BE2C (cell line): ENCODE measurements at regions not wholly inside any gene's neighbourhood (a gene's known extent, or its start where the extent isn't known, plus 50 kb on each side); places are given as distances from the start of the nearest gene placed in this dataset.

ENCODE experiments used
- DNase-seq: peaks from one replicate; pipeline ENCODE4 v3.0.0-alpha.2; 2020
- H3K27me3 ChIP-seq: fragments of 250-450 bp; sonication (Bioruptor Pico); 2 replicates; pipeline ENCODE4 v1.5.1; 2020; ENCODE audit warnings: mild to moderate bottlenecking
- H3K36me3 ChIP-seq: fragments of 250-450 bp; sonication (Bioruptor Pico); 2 replicates; pipeline ENCODE4 v1.5.1; 2020; ENCODE audit warnings: mild to moderate bottlenecking
- H3K4me1 ChIP-seq: fragments of 250-450 bp; sonication (Bioruptor Pico); 2 replicates; pipeline ENCODE4 v1.5.1; 2020
- H3K4me3 ChIP-seq: 2 replicates; pipeline ENCODE4 v1.5.1; 2011; ENCODE audit warnings: low read depth, low read length
- H3K9me3 ChIP-seq: fragments of 250-450 bp; sonication (Bioruptor Pico); 2 replicates; pipeline ENCODE4 v1.5.1; 2020
- TF ChIP-seq, protein P1 (sequence below): IDR thresholded peaks from 2 replicates; pipeline ENCODE4 v1.5.1; 2012; ENCODE audit warnings: mild to moderate bottlenecking, low read depth, low read length

DNA sequence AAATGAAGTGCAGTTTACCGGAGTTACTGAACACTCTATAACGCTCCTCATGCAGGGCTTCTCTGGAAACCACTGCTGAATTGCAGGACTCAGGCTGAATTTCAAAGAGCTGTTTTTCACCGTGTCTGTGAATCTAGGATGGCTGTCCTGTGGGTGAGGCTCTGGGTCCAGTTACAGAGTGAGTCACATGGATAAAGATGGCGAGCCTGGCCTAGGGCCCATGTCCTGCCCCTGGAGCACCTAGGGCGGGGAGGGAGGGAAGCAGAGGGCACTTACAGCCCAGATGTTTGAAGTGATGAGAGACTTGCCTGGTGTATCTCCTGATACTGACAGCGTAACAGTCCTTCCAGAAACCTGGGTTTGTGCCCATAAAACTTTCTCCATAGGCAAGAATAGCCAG is 583.0 kb downstream of the IRS1 start:
- no peak for DNase-seq
- TF ChIP-seq, protein P1, sequence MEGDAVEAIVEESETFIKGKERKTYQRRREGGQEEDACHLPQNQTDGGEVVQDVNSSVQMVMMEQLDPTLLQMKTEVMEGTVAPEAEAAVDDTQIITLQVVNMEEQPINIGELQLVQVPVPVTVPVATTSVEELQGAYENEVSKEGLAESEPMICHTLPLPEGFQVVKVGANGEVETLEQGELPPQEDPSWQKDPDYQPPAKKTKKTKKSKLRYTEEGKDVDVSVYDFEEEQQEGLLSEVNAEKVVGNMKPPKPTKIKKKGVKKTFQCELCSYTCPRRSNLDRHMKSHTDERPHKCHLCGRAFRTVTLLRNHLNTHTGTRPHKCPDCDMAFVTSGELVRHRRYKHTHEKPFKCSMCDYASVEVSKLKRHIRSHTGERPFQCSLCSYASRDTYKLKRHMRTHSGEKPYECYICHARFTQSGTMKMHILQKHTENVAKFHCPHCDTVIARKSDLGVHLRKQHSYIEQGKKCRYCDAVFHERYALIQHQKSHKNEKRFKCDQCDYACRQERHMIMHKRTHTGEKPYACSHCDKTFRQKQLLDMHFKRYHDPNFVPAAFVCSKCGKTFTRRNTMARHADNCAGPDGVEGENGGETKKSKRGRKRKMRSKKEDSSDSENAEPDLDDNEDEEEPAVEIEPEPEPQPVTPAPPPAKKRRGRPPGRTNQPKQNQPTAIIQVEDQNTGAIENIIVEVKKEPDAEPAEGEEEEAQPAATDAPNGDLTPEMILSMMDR = no peak

DNA sequence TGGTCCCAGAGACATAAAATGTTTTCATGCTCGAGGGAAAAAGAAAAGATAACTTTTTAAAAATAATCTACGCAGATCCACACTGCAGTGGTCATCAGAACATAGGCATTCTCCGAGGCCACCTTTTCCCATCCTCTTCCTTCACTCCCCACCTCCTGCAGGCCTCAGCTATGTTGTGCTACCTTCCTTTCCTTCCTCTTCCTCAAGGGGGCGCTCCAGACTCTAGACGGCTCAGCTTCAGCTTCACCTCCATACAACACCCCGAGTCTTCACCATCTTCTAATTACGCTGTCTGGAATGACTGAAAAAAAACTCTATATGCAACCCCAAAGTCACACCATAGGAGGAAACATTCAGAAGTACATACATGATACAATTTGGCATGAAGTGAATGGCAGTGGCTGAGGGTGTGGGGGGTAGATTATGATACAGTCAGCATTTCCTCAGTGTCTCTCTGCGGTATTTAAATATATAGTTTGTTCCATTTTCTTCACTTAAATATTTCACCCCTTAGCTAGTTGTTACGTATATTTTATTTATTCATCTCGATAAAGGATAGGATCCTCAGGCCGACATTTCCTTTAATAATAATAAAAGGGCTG is 583.6 kb downstream of the IRS1 start:
- Histone ChIP-seq H3K4me1 (no peaks in the 10 kb centered on the region), H3K36me3 (no peaks in the 10 kb centered on the region), H3K4me3 (no peak overlapping the region), H3K27me3 (no peaks in the 10 kb centered on the region), H3K9me3 (no peaks in the 10 kb centered on the region; the same call in 1 of the 2 replicates)
- TF ChIP-seq, protein P1 = peak; percentile 60
- DNase-seq = peak; percentile 48

More for the DNA sequence above, 583.0 kb downstream of the IRS1 start:
- no peaks in the 10 kb centered on the region for H3K4me1 ChIP-seq
- no peak overlapping the region for H3K4me3 ChIP-seq
- no peaks in the 10 kb centered on the region for H3K36me3 ChIP-seq
- H3K27me3 ChIP-seq = no peaks in the 10 kb centered on the region
- H3K9me3 ChIP-seq = no peaks in the 10 kb centered on the region; the same call in 1 of the 2 replicates

DNA sequence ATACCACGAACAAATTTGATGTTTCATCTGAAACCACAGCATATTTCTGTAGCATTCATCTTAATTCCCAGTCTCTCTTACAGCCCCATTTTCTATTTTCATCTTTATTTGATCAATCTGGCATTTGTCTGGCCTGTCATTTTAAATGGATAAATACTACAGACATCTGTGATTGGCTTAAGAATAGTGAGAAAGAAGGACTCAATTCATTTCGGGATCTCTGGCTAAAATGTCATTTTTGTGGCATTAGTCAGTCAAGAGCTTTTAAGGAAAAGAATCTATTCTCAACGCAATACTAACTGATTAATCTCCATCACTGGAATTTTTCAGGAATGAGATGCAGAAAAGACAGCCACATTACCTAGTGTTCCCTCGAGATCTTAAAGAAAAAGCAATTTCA is 585.9 kb downstream of the IRS1 start:
- TF ChIP-seq, protein P1 = no peak
- DNase-seq = no peak
- no peaks in the 10 kb centered on the region; the same call in 1 of the 2 replicates for H3K9me3 ChIP-seq
- no peaks in the 10 kb centered on the region for H3K4me1 ChIP-seq
- H3K4me3 ChIP-seq = no peak overlapping the region
- H3K27me3 ChIP-seq = no peaks in the 10 kb centered on the region
- H3K36me3 ChIP-seq = no peaks in the 10 kb centered on the region

GRCh38 chr2:226211439-226211838 is 588.2 kb downstream of the IRS1 start:
- no peaks in the 10 kb centered on the region for H3K4me1 ChIP-seq
- H3K36me3 ChIP-seq = no peaks in the 10 kb centered on the region
- no peak overlapping the region for H3K4me3 ChIP-seq
- no peaks in the 10 kb centered on the region for H3K27me3 ChIP-seq
- TF ChIP-seq, protein P1 = no peak
- no peak for DNase-seq
- H3K9me3 ChIP-seq = no peaks in the 10 kb centered on the region; the same call in 1 of the 2 replicates

- TF ChIP-seq, protein P1 = no peak
- H3K9me3 ChIP-seq = no peaks in the 10 kb centered on the region; the same call in 1 of the 2 replicates
These were observed 590.9 kb downstream of the IRS1 start for GRCh38 chr2:226208726-226209125.

DNA sequence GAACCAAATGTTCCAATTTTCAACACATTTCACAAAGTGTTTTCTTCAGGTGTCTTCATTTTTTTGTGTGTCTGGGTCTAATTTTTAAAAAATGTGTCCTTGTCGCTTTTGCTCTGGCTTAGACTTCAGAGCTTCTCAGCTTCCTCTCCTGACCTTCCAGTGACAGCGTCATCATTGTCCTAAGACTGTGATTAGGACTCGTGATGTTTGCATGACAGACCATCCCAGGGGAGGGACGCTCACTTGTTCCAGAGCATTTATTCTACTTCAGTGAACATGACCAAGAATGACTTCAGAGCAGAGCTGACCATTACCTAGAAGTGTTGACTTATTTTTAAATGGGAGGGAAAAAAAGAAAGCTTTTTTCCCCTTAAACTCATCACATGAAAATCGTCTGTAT is 591.9 kb downstream of the IRS1 start:
- TF ChIP-seq, protein P1 = no peak
- no peaks in the 10 kb centered on the region for H3K36me3 ChIP-seq
- H3K27me3 ChIP-seq = no peaks in the 10 kb centered on the region
- H3K4me3 ChIP-seq = no peak overlapping the region
- no peaks in the 10 kb centered on the region for H3K4me1 ChIP-seq
- H3K9me3 ChIP-seq = no peaks in the 10 kb centered on the region; the same call in 1 of the 2 replicates
- DNase-seq = no peak

More at GRCh38 chr2:226208726-226209125, 590.9 kb downstream of the IRS1 start:
- Histone ChIP-seq H3K27me3 (no peaks in the 10 kb centered on the region), H3K36me3 (no peaks in the 10 kb centered on the region), H3K4me1 (no peaks in the 10 kb centered on the region), H3K4me3 (no peak overlapping the region)
- DNase-seq = no peak
